ENCODE measurements at regions not wholly inside any gene's neighbourhood (a gene's known extent, or its start where the extent isn't known, plus 50 kb on each side); places are given as distances from the start of the nearest gene placed in this dataset.

DNA sequence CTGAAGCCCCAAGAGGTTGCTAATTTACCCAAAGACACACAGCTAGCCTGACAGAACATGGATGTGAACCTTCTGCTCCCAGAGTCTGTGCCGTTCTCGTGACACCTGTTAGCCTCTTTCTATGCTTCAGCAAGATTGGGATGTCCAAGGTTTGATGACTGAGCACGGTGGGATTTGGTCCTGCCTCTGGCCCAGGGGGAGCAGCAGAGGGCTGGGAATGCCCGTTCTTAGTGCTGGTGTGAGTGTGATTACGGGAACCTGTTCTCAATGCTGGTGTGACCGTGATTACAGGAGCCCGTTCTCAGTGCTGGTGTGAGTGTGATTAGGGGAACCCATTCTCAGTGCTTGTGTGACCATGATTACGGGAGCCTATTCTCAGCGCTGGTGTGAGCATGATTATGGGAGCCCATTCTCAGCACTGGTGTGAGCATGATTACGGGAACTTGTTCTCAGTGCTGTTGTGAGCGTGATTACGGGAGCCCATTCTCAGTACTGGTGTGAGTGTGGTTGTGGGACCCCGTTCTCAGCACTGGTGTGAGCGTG lies 67.3 kb upstream of the SNTG2 start:
- no peak for TF ChIP-seq POLR2A (IDR thresholded peaks at IDR 0.05)
- TF ChIP-seq, protein P1, sequence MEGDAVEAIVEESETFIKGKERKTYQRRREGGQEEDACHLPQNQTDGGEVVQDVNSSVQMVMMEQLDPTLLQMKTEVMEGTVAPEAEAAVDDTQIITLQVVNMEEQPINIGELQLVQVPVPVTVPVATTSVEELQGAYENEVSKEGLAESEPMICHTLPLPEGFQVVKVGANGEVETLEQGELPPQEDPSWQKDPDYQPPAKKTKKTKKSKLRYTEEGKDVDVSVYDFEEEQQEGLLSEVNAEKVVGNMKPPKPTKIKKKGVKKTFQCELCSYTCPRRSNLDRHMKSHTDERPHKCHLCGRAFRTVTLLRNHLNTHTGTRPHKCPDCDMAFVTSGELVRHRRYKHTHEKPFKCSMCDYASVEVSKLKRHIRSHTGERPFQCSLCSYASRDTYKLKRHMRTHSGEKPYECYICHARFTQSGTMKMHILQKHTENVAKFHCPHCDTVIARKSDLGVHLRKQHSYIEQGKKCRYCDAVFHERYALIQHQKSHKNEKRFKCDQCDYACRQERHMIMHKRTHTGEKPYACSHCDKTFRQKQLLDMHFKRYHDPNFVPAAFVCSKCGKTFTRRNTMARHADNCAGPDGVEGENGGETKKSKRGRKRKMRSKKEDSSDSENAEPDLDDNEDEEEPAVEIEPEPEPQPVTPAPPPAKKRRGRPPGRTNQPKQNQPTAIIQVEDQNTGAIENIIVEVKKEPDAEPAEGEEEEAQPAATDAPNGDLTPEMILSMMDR (IDR thresholded peaks at IDR 0.05) = no peak
